ENCODE measurements at regions not wholly inside any gene's neighbourhood (a gene's known extent, or its start where the extent isn't known, plus 50 kb on each side); places are given as distances from the start of the nearest gene placed in this dataset.
"Not testable (repeated sequence)": the region's sequence is repeated elsewhere in the genome, so short reads cannot be mapped to it uniquely, and the experiment has no call there.

- H3K36me3 ChIP-seq = peaks cover 14 to 38% of the 10 kb centered on the region in 2 donors
- no peak overlapping the region for H3K27ac ChIP-seq
- no peaks in the 10 kb centered on the region for H3K27me3 ChIP-seq
- TF ChIP-seq CTCF (IDR thresholded peaks at IDR 0.05) = no peak
- DNase-seq (ENCODE audit: low spot score in 2 of 2) = no peak
- H3K9me3 ChIP-seq = no peaks in the 10 kb centered on the region
- H3K4me3 ChIP-seq = no peak overlapping the region
- no peaks in the 10 kb centered on the region for H3K4me1 ChIP-seq
- intact Hi-C loops (cut with DNase I) = no loop called here
Measured at GRCh38 chr6:144467921-144468320, 182.8 kb downstream of the UTRN start.

- no peak overlapping the region for H3K27ac ChIP-seq
- intact Hi-C loops (cut with DNase I) = no loop called here
- H3K36me3 ChIP-seq = peaks cover 12 to 31% of the 10 kb centered on the region in 2 donors
- TF ChIP-seq CTCF (IDR thresholded peaks at IDR 0.05) = no peak
- no peak overlapping the region for H3K4me3 ChIP-seq
- no peaks in the 10 kb centered on the region for H3K27me3 ChIP-seq
- H3K9me3 ChIP-seq = no peaks in the 10 kb centered on the region
- no peaks in the 10 kb centered on the region for H3K4me1 ChIP-seq
- no peak for DNase-seq (ENCODE audit: low spot score in 2 of 2)
Measured at GRCh38 chr6:144468709-144469108, 183.6 kb downstream of the UTRN start.

- intact Hi-C loops (cut with DNase I) = no loop called here
Measured at GRCh38 chr6:144469144-144469575, 184.0 kb downstream of the UTRN start.

GRCh38 chr6:144470201-144470600 is 185.1 kb downstream of the UTRN start:
- intact Hi-C loops (cut with DNase I); H3K27ac ChIP-seq; H3K4me3 ChIP-seq; H3K27me3 ChIP-seq; H3K4me1 ChIP-seq; H3K9me3 ChIP-seq; DNase-seq (ENCODE audit: low spot score in 2 of 2): not testable (repeated sequence)
- H3K36me3 ChIP-seq = peaks cover 3 to 32% of the 10 kb centered on the region in 2 donors

More at GRCh38 chr6:144469144-144469575, 184.0 kb downstream of the UTRN start:
- H3K4me3 ChIP-seq = no peak overlapping the region
- no peak for DNase-seq (ENCODE audit: low spot score in 2 of 2)
- H3K36me3 ChIP-seq = peaks cover 9 to 31% of the 10 kb centered on the region in 2 donors
- H3K4me1 ChIP-seq = no peaks in the 10 kb centered on the region
- no peaks in the 10 kb centered on the region for H3K27me3 ChIP-seq
- no peak overlapping the region for H3K27ac ChIP-seq
- TF ChIP-seq CTCF (IDR thresholded peaks at IDR 0.05) = no peak
- H3K9me3 ChIP-seq = no peaks in the 10 kb centered on the region

GRCh38 chr6:144471986-144472385 is 186.9 kb downstream of the UTRN start:
- H3K9me3 ChIP-seq = no peaks in the 10 kb centered on the region
- H3K36me3 ChIP-seq = peaks cover 3 to 37% of the 10 kb centered on the region in 2 donors
- no peak for TF ChIP-seq CTCF (IDR thresholded peaks at IDR 0.05)
- intact Hi-C loops (cut with DNase I) = no loop called here
- no peak for DNase-seq (ENCODE audit: low spot score in 2 of 2)
- H3K4me1 ChIP-seq = no peaks in the 10 kb centered on the region
- H3K4me3 ChIP-seq = no peak overlapping the region
- no peak overlapping the region for H3K27ac ChIP-seq
- H3K27me3 ChIP-seq = no peaks in the 10 kb centered on the region

GRCh38 chr6:144474290-144474689 is 189.2 kb downstream of the UTRN start:
- DNase-seq (ENCODE audit: low spot score in 2 of 2) = no peak
- H3K27me3 ChIP-seq = no peaks in the 10 kb centered on the region
- no peak for TF ChIP-seq CTCF (IDR thresholded peaks at IDR 0.05)
- H3K4me1 ChIP-seq = peaks cover 0 to 7% of the 10 kb centered on the region in 2 donors
- H3K27ac ChIP-seq = no peak overlapping the region
- peaks cover 3 to 29% of the 10 kb centered on the region in 2 donors for H3K36me3 ChIP-seq
- H3K4me3 ChIP-seq = no peak overlapping the region
- intact Hi-C loops (cut with DNase I) = no loop called here
- H3K9me3 ChIP-seq = no peaks in the 10 kb centered on the region

Measured in ascending aorta (tissue), 2 donors.